HCT116 (cell line): ENCODE measurements at regions not wholly inside any gene's neighbourhood (a gene's known extent, or its start where the extent isn't known, plus 50 kb on each side); places are given as distances from the start of the nearest gene placed in this dataset.

Experiments
- ATAC-seq: fragments of 200-7000 bp; cut with Tn5 transposase; 2 replicates; pipeline ENCODE4 v1.9.1; 2020; ENCODE audit warnings: mild to moderate bottlenecking, moderate library complexity
- BruUV-seq: library from RNA; stranded (reverse); fragments of 400-500 nt; replicated peaks from 2 replicates; lab custom pipeline; 2021; lab: Mats Ljungman, UMichigan
- CTCF ChIA-PET: fragments of 300-600 bp; sonication (Branson Sonifier 250); formaldehyde crosslinking; loops from one replicate; lab custom pipeline; 2021; ENCODE audit warnings: antibody characterized with exemption; lab: Charles Lee
- POLR2A ChIA-PET: fragments of 300-600, 350-600 bp; sonication (Branson Sonifier 250); formaldehyde crosslinking; loops from one replicate; lab custom pipeline; 2021; ENCODE audit warnings: antibody characterized with exemption; lab: Charles Lee
- RAD21 ChIA-PET, 2 experiments: fragments of 300-600 bp; sonication (Branson Sonifier 250); formaldehyde crosslinking; loops; one replicate each; lab custom pipeline; 2023; ENCODE audit warnings: low total read pairs in 2 of 2; ENCODE audit not compliant: uncharacterized antibody in 2 of 2, unreplicated experiment in 2 of 2, low non-redundant PET in 1 of 2; lab: Charles Lee
- DNase-seq: peaks from one replicate; pipeline ENCODE4 v3.0.0-alpha.2; 2010; ENCODE audit warnings: low read depth, low spot score
- H2AFZ ChIP-seq: fragments of 200-600 bp; shearing (Covaris generic), sonication (generic); 2 replicates; pipeline ENCODE4 v1.6.1; 2017; ENCODE audit warnings: low read depth, mixed run types, mixed read lengths, antibody characterized with exemption, low read length; ENCODE audit not compliant: poor library complexity, severe bottlenecking
- H3K27ac ChIP-seq: 2 replicates; pipeline ENCODE4 v1.5.1; 2012; ENCODE audit warnings: low read depth, low read length
- H3K27me3 ChIP-seq: fragments of 200-600 bp; sonication (generic); 2 replicates; pipeline ENCODE4 v1.6.1; 2016; ENCODE audit warnings: mixed run types, low read length, mixed read lengths; ENCODE audit not compliant: insufficient read depth
- H3K36me3 ChIP-seq, 2 experiments: fragments of 200-500 bp in 1 of 2; fragments of 200-600 bp in 1 of 2; sonication (Bioruptor generic) in 1 of 2; sonication (generic) in 1 of 2; 2 replicates each; pipeline versions ENCODE4 v1.5.1 to v1.6.1; 2014 to 2016; ENCODE audit warnings: low read length in 2 of 2, inconsistent platforms in 1 of 2, mixed read lengths in 1 of 2, mixed run types in 1 of 2; ENCODE audit not compliant: insufficient read depth in 2 of 2, control insufficient read depth in 1 of 2
- H3K4me1 ChIP-seq, 2 experiments: fragments of 200-600 bp in 1 of 2; sonication (generic) in 1 of 2; 2 replicates each; pipeline versions ENCODE4 v1.5.1 to v1.6.1; 2012 to 2017; ENCODE audit warnings: low read length in 2 of 2, inconsistent platforms in 1 of 2, mild to moderate bottlenecking in 1 of 2, mixed read lengths in 1 of 2, mixed run types in 1 of 2, moderate library complexity in 1 of 2; ENCODE audit not compliant: insufficient read depth in 2 of 2, control insufficient read depth in 1 of 2
- H3K4me2 ChIP-seq: fragments of 200-600 bp; sonication (generic); 2 replicates; pipeline ENCODE4 v1.6.1; 2017; ENCODE audit warnings: mixed run types, low read length, mixed read lengths
- H3K4me3 ChIP-seq, 2 experiments: fragments of 200-600 bp in 1 of 2; sonication (generic) in 1 of 2; replicated peaks in 1 of 2; 2 replicates each; pipeline ENCODE4 v1.5.1; 2011 to 2016; ENCODE audit warnings: low read length in 2 of 2, control low read depth in 1 of 2, low read depth in 1 of 2, mild to moderate bottlenecking in 1 of 2, mixed read lengths in 1 of 2, mixed run types in 1 of 2
- H3K79me2 ChIP-seq: fragments of 200-600 bp; sonication (generic); 2 replicates; pipeline ENCODE4 v1.6.1; 2017; ENCODE audit warnings: mild to moderate bottlenecking, mixed run types, low read length, moderate library complexity, mixed read lengths; ENCODE audit not compliant: insufficient read depth
- H3K9ac ChIP-seq: fragments of 200-600 bp; sonication (generic); 2 replicates; pipeline ENCODE4 v1.6.1; 2016; ENCODE audit warnings: low read length, mixed read lengths
- H3K9me2 ChIP-seq: fragments of 200-600 bp; sonication (generic), shearing (Covaris generic); 2 replicates; pipeline ENCODE4 v1.6.1; 2017; ENCODE audit warnings: mixed run types, mild to moderate bottlenecking, moderate library complexity; ENCODE audit not compliant: insufficient read depth
- H3K9me3 ChIP-seq, 2 experiments: fragments of 200-500 bp in 1 of 2; fragments of 200-600 bp in 1 of 2; sonication (Bioruptor generic) in 1 of 2; sonication (generic) in 1 of 2; 2 replicates each; pipeline ENCODE4 v1.6.1; 2014 to 2017; ENCODE audit warnings: low read length in 2 of 2, mixed read lengths in 2 of 2, inconsistent platforms in 1 of 2, low read depth in 1 of 2, mild to moderate bottlenecking in 1 of 2, mixed run types in 1 of 2, moderate library complexity in 1 of 2; ENCODE audit not compliant: control insufficient read depth in 1 of 2, insufficient read depth in 1 of 2
- H4K20me1 ChIP-seq: fragments of 200-600 bp; sonication (generic), shearing (Covaris generic); 2 replicates; pipeline ENCODE4 v1.6.1; 2017; ENCODE audit warnings: mixed run types, mild to moderate bottlenecking, moderate library complexity; ENCODE audit not compliant: insufficient read depth
- ATF3 ChIP-seq: IDR thresholded peaks from 2 replicates; pipeline ENCODE4 v1.6.1; 2012
- CEBPB ChIP-seq: IDR thresholded peaks from 2 replicates; pipeline ENCODE4 v1.6.1; 2012; ENCODE audit warnings: low read depth
- CTCF ChIP-seq, 3 experiments: fragments of 200-600 bp in 1 of 3; sonication (generic) in 1 of 3; IDR thresholded peaks in 2 of 3; conservative IDR thresholded peaks in 1 of 3; 2 replicates each; pipeline ENCODE4 v1.5.1; 2012 to 2017; ENCODE audit warnings: low read depth in 2 of 3, low read length in 2 of 3, antibody characterized with exemption in 1 of 3, borderline replicate concordance in 1 of 3, control low read depth in 1 of 3, mild to moderate bottlenecking in 1 of 3, mixed read lengths in 1 of 3, mixed run types in 1 of 3, moderate library complexity in 1 of 3; ENCODE audit not compliant: insufficient read depth in 1 of 3
- EZH2phosphoT487 ChIP-seq: fragments of 200-600 bp; IDR thresholded peaks from 2 replicates; pipeline ENCODE4 v1.6.1; 2018; ENCODE audit warnings: antibody characterized with exemption, borderline replicate concordance
- POLR2A ChIP-seq: IDR thresholded peaks from 2 replicates; pipeline ENCODE4 v1.7.0; 2011; ENCODE audit warnings: borderline replicate concordance; ENCODE audit not compliant: insufficient read depth, insufficient read length; ENCODE audit errors: extremely low read depth
- REST ChIP-seq: IDR thresholded peaks from 2 replicates; pipeline ENCODE4 v1.6.1; 2012; ENCODE audit warnings: low read depth
- SRF ChIP-seq: IDR thresholded peaks from 2 replicates; pipeline ENCODE4 v1.6.1; 2012; ENCODE audit warnings: low read depth
- ZBTB33 ChIP-seq: IDR thresholded peaks from 2 replicates; pipeline ENCODE4 v1.6.1; 2011; ENCODE audit warnings: mild to moderate bottlenecking, low read length, moderate library complexity; ENCODE audit not compliant: insufficient replicate concordance; ENCODE audit errors: extremely low read depth
- ZFX ChIP-seq: fragments of 450-650 bp; IDR thresholded peaks from 2 replicates; pipeline ENCODE4 v1.6.1; 2017
- intact Hi-C: fragments of 100-400 bp; cut with micrococcal nuclease; formaldehyde crosslinking; loops from 2 replicates; pipeline ENCODE4 v1.10.0; 2022

- Histone ChIP-seq H3K27ac (no peak overlapping the region), H3K9ac (no peak overlapping the region), H2AFZ (no peak overlapping the region), H3K79me2 (no peaks in the 10 kb centered on the region), H3K9me3 (peaks cover 0 to 28% of the 10 kb centered on the region in 2 experiments; a peak in 2 of 4 replicates), H3K4me3 (no peak overlapping the region), H3K36me3 (no peaks in the 10 kb centered on the region), H3K27me3 (no peaks in the 10 kb centered on the region), H3K4me1 (no peaks in the 10 kb centered on the region), H4K20me1 (no peaks in the 10 kb centered on the region), H3K4me2 (no peak overlapping the region), H3K9me2 (no peaks in the 10 kb centered on the region)
- ChIA-PET CTCF (no interaction called here), RAD21 (no interaction called here), POLR2A (no interaction called here)
- DNase-seq (no peak), ATAC-seq (no peak)
- no peak for TF ChIP-seq SRF
- no peak for TF ChIP-seq ZFX
- TF ChIP-seq REST = no peak
- no peak for TF ChIP-seq ZBTB33
- TF ChIP-seq CTCF (IDR thresholded peaks at IDR 0.05 in 2 of 3, conservative IDR thresholded peaks at IDR 0.05 in 1 of 3; ENCODE audit: borderline replicate concordance in 1 of 3, insufficient read depth in 1 of 3, low read depth in 2 of 3, low read length in 2 of 3) = no peak
- TF ChIP-seq CEBPB = no peak
- TF ChIP-seq POLR2A = no peak
- TF ChIP-seq ATF3 = no peak
- TF ChIP-seq EZH2phosphoT487 = no peak
- BruUV-seq = no TSS peak
- intact Hi-C loops = no loop called here
Measured at GRCh38 chr14:29165431-29165830, 398.8 kb downstream of the FOXG1 start.
